T-cell (primary cell): ENCODE measurements at regions not wholly inside any gene's neighbourhood (a gene's known extent, or its start where the extent isn't known, plus 50 kb on each side); places are given as distances from the start of the nearest gene placed in this dataset.

Experiments used
- ATAC-seq, 4 experiments: fragments of 200-7000 bp in 3 of 4; fragments of 150-1000 bp in 1 of 4; cut with Tn5 transposase; replicated peaks in 1 of 4; 1 replicate in 3 of 4; 2 replicates in 1 of 4; pipeline ENCODE4 v1.10.0; 2021; ENCODE audit warnings: moderate library complexity in 3 of 4, mild to moderate bottlenecking in 2 of 4, moderate number of reproducible peaks in 1 of 4
- CTCF ChIA-PET, 2 donors: fragments of 300-600 bp; sonication (Branson Sonifier 250); formaldehyde crosslinking; loops; one replicate each; lab custom pipeline; 2022; ENCODE audit warnings: antibody characterized with exemption in 2 of 2; lab: Charles Lee
- POLR2A ChIA-PET, 2 donors: fragments of 300-600 bp; sonication (Branson Sonifier 250); formaldehyde crosslinking; loops; one replicate each; lab custom pipeline; 2022; ENCODE audit warnings: antibody characterized with exemption in 2 of 2; lab: Charles Lee
- DNase-seq, 35 experiments: peaks; one replicate each; pipeline versions ENCODE4 v3.0.0 to v3.0.0-alpha.2; 2013 to 2023
- H3K27ac ChIP-seq: one replicate; pipeline ENCODE4 v1.5.1; 2013; ENCODE audit warnings: low read length
- H3K27me3 ChIP-seq, 2 experiments: replicated peaks in 1 of 2; 1 replicate in 1 of 2; 2 replicates in 1 of 2; pipeline versions ENCODE4 v1.6.1 to v1.7.0; 2013; ENCODE audit warnings: low read length in 1 of 2, mixed read lengths in 1 of 2; ENCODE audit not compliant: control insufficient read depth in 2 of 2, insufficient read depth in 2 of 2; ENCODE audit errors: extremely low read depth in 1 of 2
- H3K36me3 ChIP-seq, 2 donors: 1 replicate in 1 of 2; 2 replicates in 1 of 2; pipeline versions ENCODE4 v1.6.1 to v1.7.0; 2013; ENCODE audit warnings: low read length in 1 of 2; ENCODE audit not compliant: control insufficient read depth in 2 of 2, insufficient read depth in 1 of 2; ENCODE audit errors: extremely low read depth in 1 of 2
- H3K4me1 ChIP-seq, 2 experiments: 1 replicate in 1 of 2; 2 replicates in 1 of 2; pipeline versions ENCODE4 v1.6.1 to v1.7.0; 2013; ENCODE audit warnings: low read length in 2 of 2, mixed read lengths in 1 of 2; ENCODE audit not compliant: insufficient read depth in 2 of 2, control insufficient read depth in 1 of 2; ENCODE audit errors: extremely low read depth in 1 of 2
- H3K4me3 ChIP-seq, 2 donors: 1 replicate in 1 of 2; 2 replicates in 1 of 2; pipeline versions ENCODE4 v1.5.1 to v1.7.0; 2013; ENCODE audit warnings: mild to moderate bottlenecking in 2 of 2, low read length in 1 of 2, moderate library complexity in 1 of 2; ENCODE audit not compliant: control insufficient read depth in 1 of 2; ENCODE audit errors: extremely low read depth in 1 of 2
- H3K9me3 ChIP-seq: 2 replicates; pipeline ENCODE4 v1.7.0; 2013
- H3K27ac Mint-ChIP-seq, 2 donors: one replicate each; pipeline ENCODE4 v1.8.0; 2020 to 2021; ENCODE audit warnings: mild to moderate bottlenecking in 2 of 2, mixed read lengths in 2 of 2
- H3K27me3 Mint-ChIP-seq, 2 donors: one replicate each; pipeline ENCODE4 v1.8.0; 2021 to 2022; ENCODE audit warnings: mixed read lengths in 2 of 2
- H3K36me3 Mint-ChIP-seq: one replicate; pipeline ENCODE4 v1.8.0; 2021; ENCODE audit warnings: mixed read lengths
- H3K4me1 Mint-ChIP-seq, 3 donors: one replicate each; pipeline ENCODE4 v1.8.0; 2020 to 2022; ENCODE audit warnings: mixed read lengths in 3 of 3, mild to moderate bottlenecking in 1 of 3
- H3K4me3 Mint-ChIP-seq, 3 donors: one replicate each; pipeline ENCODE4 v1.8.0; 2020 to 2022; ENCODE audit warnings: mild to moderate bottlenecking in 3 of 3, mixed read lengths in 3 of 3, moderate library complexity in 3 of 3
- H3K9me3 Mint-ChIP-seq, 3 donors: one replicate each; pipeline ENCODE4 v1.8.0; 2020 to 2022; ENCODE audit warnings: mixed read lengths in 3 of 3
- WGBS: methylation state at CpG from one replicate; pipeline ENCODE4 v1.1.5; 2013; ENCODE audit warnings: missing lambda C conversion rate; ENCODE audit not compliant: insufficient coverage; 5-methylcytosine and 5-hydroxymethylcytosine counted together

GRCh38 chr16:35497399-35497798 is 2038.0 kb downstream of the TP53TG3F start:
- H3K4me1 Mint-ChIP-seq: no peaks in the 10 kb centered on the region
- H3K9me3 ChIP-seq: no peaks in the 10 kb centered on the region
- POLR2A ChIA-PET: no interaction called here
- WGBS: no CpG with 5 or more reads among the region's 1 CpG
- H3K36me3 Mint-ChIP-seq: no peaks in the 10 kb centered on the region
- CTCF ChIA-PET: no interaction called here
- H3K27ac Mint-ChIP-seq: no peak overlapping the region
- H3K9me3 Mint-ChIP-seq: peaks cover 18 to 42% (median 31%) of the 10 kb centered on the region in 3 donors
- H3K27me3 ChIP-seq: no peaks in the 10 kb centered on the region
- H3K4me1 ChIP-seq: no peaks in the 10 kb centered on the region
- DNase-seq (no peak), ATAC-seq (no peak)
- H3K27me3 Mint-ChIP-seq: no peaks in the 10 kb centered on the region
- H3K4me3 ChIP-seq: no peak overlapping the region
- H3K27ac ChIP-seq: no peak overlapping the region
- no peak overlapping the region for H3K4me3 Mint-ChIP-seq
- H3K36me3 ChIP-seq: no peaks in the 10 kb centered on the region

GRCh38 chr16:35506018-35506897 is 2046.8 kb downstream of the TP53TG3F start:
- ATAC-seq (no peak), DNase-seq (no peak)
- Histone ChIP-seq H3K27ac (no peak overlapping the region), H3K4me3 (no peak overlapping the region), H3K9me3 (no peaks in the 10 kb centered on the region), H3K36me3 (no peaks in the 10 kb centered on the region), H3K4me1 (no peaks in the 10 kb centered on the region), H3K27me3 (no peaks in the 10 kb centered on the region)
- ChIA-PET CTCF (no interaction called here), POLR2A (no interaction called here)
- no peaks in the 10 kb centered on the region for H3K27me3 Mint-ChIP-seq
- no peak overlapping the region for H3K27ac Mint-ChIP-seq
- WGBS: 62% methylated on average over 39 of the region's 51 CpGs
- peaks cover 22 to 46% (median 29%) of the 10 kb centered on the region in 3 donors for H3K9me3 Mint-ChIP-seq
- no peaks in the 10 kb centered on the region for H3K36me3 Mint-ChIP-seq
- H3K4me3 Mint-ChIP-seq: no peak overlapping the region
- no peaks in the 10 kb centered on the region for H3K4me1 Mint-ChIP-seq

GRCh38 chr16:35506898-35507194 is 2047.4 kb downstream of the TP53TG3F start:
- H3K4me1 ChIP-seq: no peaks in the 10 kb centered on the region
- peaks cover 26 to 50% (median 27%) of the 10 kb centered on the region in 3 donors for H3K9me3 Mint-ChIP-seq
- H3K27ac Mint-ChIP-seq: no peak overlapping the region
- no peaks in the 10 kb centered on the region for H3K36me3 ChIP-seq
- H3K27ac ChIP-seq: no peak overlapping the region
- no peaks in the 10 kb centered on the region for H3K9me3 ChIP-seq
- no peaks in the 10 kb centered on the region for H3K27me3 ChIP-seq
- DNase-seq: no peak
- WGBS: 68% methylated on average over 8 of the region's 16 CpGs
- H3K4me3 Mint-ChIP-seq: no peak overlapping the region
- no peaks in the 10 kb centered on the region for H3K36me3 Mint-ChIP-seq
- H3K4me3 ChIP-seq: no peak overlapping the region
- no peaks in the 10 kb centered on the region for H3K27me3 Mint-ChIP-seq
- ChIA-PET POLR2A (no interaction called here), CTCF (no interaction called here)
- no peaks in the 10 kb centered on the region for H3K4me1 Mint-ChIP-seq
- ATAC-seq: no peak

GRCh38 chr16:35510701-35511100 is 2051.3 kb downstream of the TP53TG3F start:
- Mint-ChIP-seq H3K36me3 (no peaks in the 10 kb centered on the region), H3K27ac (no peak overlapping the region), H3K27me3 (no peaks in the 10 kb centered on the region), H3K4me3 (no peak overlapping the region), H3K9me3 (peaks cover 19 to 44% (median 21%) of the 10 kb centered on the region in 3 donors), H3K4me1 (no peaks in the 10 kb centered on the region)
- H3K4me1 ChIP-seq: no peaks in the 10 kb centered on the region
- H3K9me3 ChIP-seq: peaks cover 4% of the 10 kb centered on the region
- CTCF ChIA-PET: no interaction called here
- POLR2A ChIA-PET: no interaction called here
- ATAC-seq (no peak), DNase-seq (no peak)
- no peaks in the 10 kb centered on the region for H3K27me3 ChIP-seq
- H3K36me3 ChIP-seq: no peaks in the 10 kb centered on the region
- H3K4me3 ChIP-seq: no peak overlapping the region
- H3K27ac ChIP-seq: no peak overlapping the region
- no CpG with 5 or more reads among the region's 1 CpG for WGBS

- Mint-ChIP-seq H3K4me3 (no peak overlapping the region), H3K27ac (no peak overlapping the region), H3K36me3 (no peaks in the 10 kb centered on the region), H3K9me3 (peaks cover 8 to 38% (median 19%) of the 10 kb centered on the region in 3 donors), H3K27me3 (no peaks in the 10 kb centered on the region), H3K4me1 (no peaks in the 10 kb centered on the region)
- Histone ChIP-seq H3K4me1 (no peaks in the 10 kb centered on the region), H3K27ac (no peak overlapping the region), H3K9me3 (peaks cover 8% of the 10 kb centered on the region), H3K4me3 (no peak overlapping the region), H3K36me3 (no peaks in the 10 kb centered on the region), H3K27me3 (no peaks in the 10 kb centered on the region)
- ChIA-PET POLR2A (no interaction called here), CTCF (no interaction called here)
- DNase-seq (no peak), ATAC-seq (no peak)
Observed at GRCh38 chr16:35516551-35516950, 2057.1 kb downstream of the TP53TG3F start.

- Histone ChIP-seq H3K27ac (no peak overlapping the region), H3K9me3 (peaks cover 8% of the 10 kb centered on the region), H3K4me3 (no peak overlapping the region), H3K4me1 (no peaks in the 10 kb centered on the region), H3K36me3 (no peaks in the 10 kb centered on the region), H3K27me3 (no peaks in the 10 kb centered on the region)
- no peaks in the 10 kb centered on the region for H3K4me1 Mint-ChIP-seq
- no peak for DNase-seq
- ATAC-seq: no peak
- H3K4me3 Mint-ChIP-seq: no peak overlapping the region
- ChIA-PET CTCF (no interaction called here), POLR2A (no interaction called here)
- H3K9me3 Mint-ChIP-seq: peaks cover 11 to 41% (median 22%) of the 10 kb centered on the region in 3 donors
- H3K27ac Mint-ChIP-seq: no peak overlapping the region
- no peaks in the 10 kb centered on the region for H3K36me3 Mint-ChIP-seq
- no peaks in the 10 kb centered on the region for H3K27me3 Mint-ChIP-seq
- WGBS: 65% methylated on average over 7 of the region's 8 CpGs
Observed at GRCh38 chr16:35516971-35517370, 2057.6 kb downstream of the TP53TG3F start.

GRCh38 chr16:35523991-35524390 is 2064.6 kb downstream of the TP53TG3F start:
- DNase-seq (no peak), ATAC-seq (no peak)
- H3K4me1 Mint-ChIP-seq: no peaks in the 10 kb centered on the region
- H3K36me3 ChIP-seq: no peaks in the 10 kb centered on the region
- ChIA-PET POLR2A (no interaction called here), CTCF (no interaction called here)
- H3K4me1 ChIP-seq: no peaks in the 10 kb centered on the region
- H3K4me3 Mint-ChIP-seq: no peak overlapping the region
- H3K27me3 Mint-ChIP-seq: no peaks in the 10 kb centered on the region
- no peaks in the 10 kb centered on the region for H3K36me3 Mint-ChIP-seq
- H3K27ac ChIP-seq: no peak overlapping the region
- H3K4me3 ChIP-seq: no peak overlapping the region
- no peak overlapping the region for H3K27ac Mint-ChIP-seq
- no peaks in the 10 kb centered on the region for H3K9me3 ChIP-seq
- no peaks in the 10 kb centered on the region for H3K27me3 ChIP-seq
- H3K9me3 Mint-ChIP-seq: peaks cover 26 to 45% (median 44%) of the 10 kb centered on the region in 3 donors
